NT2/D1 (cell line): ENCODE measurements at regions not wholly inside any gene's neighbourhood (a gene's known extent, or its start where the extent isn't known, plus 50 kb on each side); places are given as distances from the start of the nearest gene placed in this dataset.

ENCODE experiments used
- SUZ12 ChIP-seq: IDR thresholded peaks from 2 replicates; pipeline ENCODE4 v1.6.1; 2011; ENCODE audit not compliant: insufficient read length, insufficient read depth; ENCODE audit errors: extremely low read depth
- YY1 ChIP-seq: IDR thresholded peaks from 2 replicates; pipeline ENCODE4 v1.6.1; 2011; ENCODE audit not compliant: insufficient read length, insufficient read depth

GRCh38 chr22:27045103-27045947 is 387.9 kb downstream of the MIAT start:
- TF ChIP-seq YY1 (no peak), SUZ12 (no peak)
